Caco-2 (cell line): ENCODE measurements at regions not wholly inside any gene's neighbourhood (a gene's known extent, or its start where the extent isn't known, plus 50 kb on each side); places are given as distances from the start of the nearest gene placed in this dataset.
"Not testable (repeated sequence)": the region's sequence is repeated elsewhere in the genome, so short reads cannot be mapped to it uniquely, and the experiment has no call there.

Source experiments
- BruUV-seq: library from RNA; stranded (reverse); fragments of 400-500 nt; replicated peaks from 2 replicates; lab custom pipeline; 2021; lab: Mats Ljungman, UMichigan
- CTCF ChIA-PET: fragments of 300-600 bp; sonication (Branson Sonifier 250); formaldehyde crosslinking; loops from one replicate; lab custom pipeline; 2022; ENCODE audit warnings: antibody characterized with exemption; lab: Charles Lee
- POLR2A ChIA-PET: fragments of 300-600 bp; sonication (Branson Sonifier 250); formaldehyde crosslinking; loops from one replicate; lab custom pipeline; 2022; ENCODE audit warnings: antibody characterized with exemption; lab: Charles Lee
- DNase-seq, 2 experiments: peaks; one replicate each; pipeline versions ENCODE4 v3.0.0 to v3.0.0-alpha.2; 2020 to 2022
- H3K27me3 ChIP-seq: replicated peaks from 2 replicates; pipeline ENCODE4 v1.6.0; 2011; ENCODE audit warnings: low read length; ENCODE audit not compliant: control insufficient read depth, insufficient read depth
- H3K36me3 ChIP-seq: 2 replicates; pipeline ENCODE4 v1.5.1; 2011; ENCODE audit warnings: low read length; ENCODE audit not compliant: control insufficient read depth, insufficient read depth
- H3K4me1 ChIP-seq: fragments of 250-450 bp; sonication (Bioruptor Pico); 2 replicates; pipeline ENCODE4 v1.5.1; 2020; ENCODE audit warnings: mild to moderate bottlenecking
- H3K4me3 ChIP-seq: 2 replicates; pipeline ENCODE4 v1.5.1; 2011; ENCODE audit warnings: low read depth, mild to moderate bottlenecking, control low read depth, low read length
- H3K9me3 ChIP-seq: fragments of 250-450 bp; sonication (Bioruptor Pico); 2 replicates; pipeline ENCODE4 v1.5.1; 2020; ENCODE audit warnings: mild to moderate bottlenecking, moderate library complexity
- H3K27ac Mint-ChIP-seq: one replicate; pipeline ENCODE4 v1.8.0; 2022; ENCODE audit warnings: mixed read lengths; ENCODE audit not compliant: unreplicated experiment
- H3K27me3 Mint-ChIP-seq: one replicate; pipeline ENCODE4 v1.8.0; 2022; ENCODE audit warnings: mixed read lengths; ENCODE audit not compliant: insufficient read depth, unreplicated experiment
- H3K36me3 Mint-ChIP-seq: one replicate; pipeline ENCODE4 v1.8.0; 2022; ENCODE audit warnings: mild to moderate bottlenecking, mixed read lengths; ENCODE audit not compliant: insufficient read depth, unreplicated experiment
- H3K4me1 Mint-ChIP-seq: one replicate; pipeline ENCODE4 v1.8.0; 2022; ENCODE audit warnings: low read depth, mixed read lengths; ENCODE audit not compliant: unreplicated experiment
- H3K4me3 Mint-ChIP-seq: one replicate; pipeline ENCODE4 v1.8.0; 2022; ENCODE audit warnings: mild to moderate bottlenecking, moderate library complexity, mixed read lengths; ENCODE audit not compliant: unreplicated experiment
- H3K9me3 Mint-ChIP-seq: one replicate; pipeline ENCODE4 v1.8.0; 2022; ENCODE audit warnings: mixed read lengths; ENCODE audit not compliant: unreplicated experiment
- intact Hi-C: fragments of 100-400 bp; cut with micrococcal nuclease; formaldehyde crosslinking; loops from one replicate; pipeline ENCODE4 v1.10.0; 2022; ENCODE audit not compliant: unreplicated experiment
- TF ChIP-seq, protein P1 (sequence below), 2 experiments: fragments of 200-600 bp in 1 of 2; IDR thresholded peaks; 1 replicate in 1 of 2; 2 replicates in 1 of 2; pipeline versions ENCODE4 v1.5.1 to v1.8.0; 2011 to 2022; ENCODE audit warnings: antibody characterized with exemption in 1 of 2, control low read depth in 1 of 2, inconsistent platforms in 1 of 2, low read depth in 1 of 2, low read length in 1 of 2, mild to moderate bottlenecking in 1 of 2, moderate library complexity in 1 of 2; ENCODE audit not compliant: insufficient read depth in 1 of 2, severe bottlenecking in 1 of 2, unreplicated experiment in 1 of 2

DNA sequence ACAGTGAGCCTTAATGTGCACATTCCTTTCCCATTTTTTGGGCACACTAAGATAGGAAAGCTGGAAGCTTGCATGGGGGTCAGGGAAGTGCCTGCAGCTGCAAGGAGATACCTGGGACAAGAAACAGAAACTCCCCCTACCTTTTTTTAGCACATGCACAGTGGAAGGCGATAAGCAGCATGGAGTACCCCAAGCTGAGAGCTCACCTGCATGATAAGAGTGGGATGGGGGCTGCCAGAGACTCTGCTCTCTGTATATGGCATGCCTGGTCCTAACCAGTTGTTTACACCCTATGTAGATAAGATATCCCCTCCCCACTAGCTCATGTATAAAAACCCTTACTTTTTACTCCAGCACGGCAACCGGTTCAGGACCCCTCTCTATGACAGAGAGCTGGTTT is 135.9 kb downstream of the TENT5D start:
- Histone ChIP-seq H3K9me3 (no peaks in the 10 kb centered on the region), H3K27me3 (no peaks in the 10 kb centered on the region), H3K4me3 (no peak overlapping the region), H3K4me1 (no peaks in the 10 kb centered on the region), H3K36me3 (no peaks in the 10 kb centered on the region)
- Mint-ChIP-seq H3K27me3 (no peaks in the 10 kb centered on the region), H3K36me3 (no peaks in the 10 kb centered on the region), H3K4me1 (no peaks in the 10 kb centered on the region), H3K9me3 (no peaks in the 10 kb centered on the region), H3K4me3 (no peak overlapping the region), H3K27ac (no peak overlapping the region)
- DNase-seq = no peak
- ChIA-PET CTCF (no interaction called here), POLR2A (no interaction called here)
- intact Hi-C loops = no loop called here
- no TSS peak for BruUV-seq
- TF ChIP-seq, protein P1, sequence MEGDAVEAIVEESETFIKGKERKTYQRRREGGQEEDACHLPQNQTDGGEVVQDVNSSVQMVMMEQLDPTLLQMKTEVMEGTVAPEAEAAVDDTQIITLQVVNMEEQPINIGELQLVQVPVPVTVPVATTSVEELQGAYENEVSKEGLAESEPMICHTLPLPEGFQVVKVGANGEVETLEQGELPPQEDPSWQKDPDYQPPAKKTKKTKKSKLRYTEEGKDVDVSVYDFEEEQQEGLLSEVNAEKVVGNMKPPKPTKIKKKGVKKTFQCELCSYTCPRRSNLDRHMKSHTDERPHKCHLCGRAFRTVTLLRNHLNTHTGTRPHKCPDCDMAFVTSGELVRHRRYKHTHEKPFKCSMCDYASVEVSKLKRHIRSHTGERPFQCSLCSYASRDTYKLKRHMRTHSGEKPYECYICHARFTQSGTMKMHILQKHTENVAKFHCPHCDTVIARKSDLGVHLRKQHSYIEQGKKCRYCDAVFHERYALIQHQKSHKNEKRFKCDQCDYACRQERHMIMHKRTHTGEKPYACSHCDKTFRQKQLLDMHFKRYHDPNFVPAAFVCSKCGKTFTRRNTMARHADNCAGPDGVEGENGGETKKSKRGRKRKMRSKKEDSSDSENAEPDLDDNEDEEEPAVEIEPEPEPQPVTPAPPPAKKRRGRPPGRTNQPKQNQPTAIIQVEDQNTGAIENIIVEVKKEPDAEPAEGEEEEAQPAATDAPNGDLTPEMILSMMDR (IDR thresholded peaks at IDR 0.05; ENCODE audit: insufficient read depth in 1 of 2, low read depth in 1 of 2, low read length in 1 of 2, severe bottlenecking in 1 of 2, unreplicated experiment in 1 of 2) = no peak

DNA sequence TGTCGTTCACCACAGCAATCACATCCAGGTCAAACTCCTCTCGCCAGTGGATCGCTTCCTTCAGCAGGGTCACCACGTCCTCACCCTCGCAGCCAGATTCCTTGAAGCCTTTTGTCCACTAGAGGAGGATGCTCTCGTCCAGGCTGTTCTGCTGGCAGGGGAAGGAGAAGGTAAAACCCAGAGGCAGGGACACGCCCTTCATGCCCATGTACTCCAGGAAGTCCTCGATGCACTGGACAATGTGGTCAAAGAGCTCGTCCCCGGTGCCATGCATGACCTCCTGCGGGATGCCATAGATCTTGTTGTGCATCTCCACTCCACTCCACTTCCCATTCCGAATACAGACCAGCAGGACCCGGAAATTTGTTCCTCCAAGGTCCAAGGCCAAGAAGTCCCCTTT is 152.4 kb downstream of the TENT5D start:
- Mint-ChIP-seq H3K4me3 (no peak overlapping the region), H3K4me1 (no peaks in the 10 kb centered on the region), H3K9me3 (no peaks in the 10 kb centered on the region), H3K27ac (no peak overlapping the region), H3K36me3 (no peaks in the 10 kb centered on the region), H3K27me3 (no peaks in the 10 kb centered on the region)
- DNase-seq = no peak
- Histone ChIP-seq H3K4me1 (no peaks in the 10 kb centered on the region), H3K36me3 (no peaks in the 10 kb centered on the region), H3K27me3 (no peaks in the 10 kb centered on the region), H3K9me3 (no peaks in the 10 kb centered on the region), H3K4me3 (no peak overlapping the region)
- ChIA-PET CTCF (no interaction called here), POLR2A (no interaction called here)
- TF ChIP-seq, protein P1 (IDR thresholded peaks at IDR 0.05; ENCODE audit: insufficient read depth in 1 of 2, low read depth in 1 of 2, low read length in 1 of 2, severe bottlenecking in 1 of 2, unreplicated experiment in 1 of 2) = no peak
- BruUV-seq = no TSS peak
- intact Hi-C loops = no loop called here

DNA sequence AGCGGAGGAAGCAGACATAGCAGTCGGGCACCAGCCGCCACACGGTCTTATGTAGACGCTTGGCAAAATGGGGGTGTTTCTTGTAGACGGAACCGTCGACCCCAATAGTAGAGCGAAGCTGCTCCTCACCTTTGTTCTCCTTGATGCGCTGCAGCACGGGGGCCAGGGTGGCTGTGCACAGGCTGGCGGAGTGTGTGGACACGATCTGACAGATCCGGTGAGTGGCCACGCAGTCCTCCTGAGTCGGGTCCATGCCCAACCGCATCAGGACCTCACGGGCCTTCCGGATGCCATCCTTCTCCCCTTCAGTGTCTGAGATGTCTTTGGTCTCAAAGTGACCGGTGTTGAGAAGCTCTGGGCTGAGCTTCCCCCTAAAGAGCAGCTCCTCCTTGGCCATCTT is 153.0 kb downstream of the TENT5D start:
- CTCF ChIA-PET = no interaction called here
- Mint-ChIP-seq H3K27me3 (no peaks in the 10 kb centered on the region), H3K9me3 (no peaks in the 10 kb centered on the region), H3K4me1 (no peaks in the 10 kb centered on the region), H3K27ac (no peak overlapping the region), H3K4me3 (no peak overlapping the region), H3K36me3 (no peaks in the 10 kb centered on the region)
- no TSS peak for BruUV-seq
- POLR2A ChIA-PET = no interaction called here
- no peak overlapping the region for H3K4me3 ChIP-seq
- no peaks in the 10 kb centered on the region for H3K27me3 ChIP-seq
- H3K9me3 ChIP-seq = no peaks in the 10 kb centered on the region
- intact Hi-C loops = no loop called here
- no peaks in the 10 kb centered on the region for H3K36me3 ChIP-seq
- DNase-seq = no peak
- TF ChIP-seq, protein P1 (IDR thresholded peaks at IDR 0.05; ENCODE audit: insufficient read depth in 1 of 2, low read depth in 1 of 2, low read length in 1 of 2, severe bottlenecking in 1 of 2, unreplicated experiment in 1 of 2) = no peak
- H3K4me1 ChIP-seq = no peaks in the 10 kb centered on the region

DNA sequence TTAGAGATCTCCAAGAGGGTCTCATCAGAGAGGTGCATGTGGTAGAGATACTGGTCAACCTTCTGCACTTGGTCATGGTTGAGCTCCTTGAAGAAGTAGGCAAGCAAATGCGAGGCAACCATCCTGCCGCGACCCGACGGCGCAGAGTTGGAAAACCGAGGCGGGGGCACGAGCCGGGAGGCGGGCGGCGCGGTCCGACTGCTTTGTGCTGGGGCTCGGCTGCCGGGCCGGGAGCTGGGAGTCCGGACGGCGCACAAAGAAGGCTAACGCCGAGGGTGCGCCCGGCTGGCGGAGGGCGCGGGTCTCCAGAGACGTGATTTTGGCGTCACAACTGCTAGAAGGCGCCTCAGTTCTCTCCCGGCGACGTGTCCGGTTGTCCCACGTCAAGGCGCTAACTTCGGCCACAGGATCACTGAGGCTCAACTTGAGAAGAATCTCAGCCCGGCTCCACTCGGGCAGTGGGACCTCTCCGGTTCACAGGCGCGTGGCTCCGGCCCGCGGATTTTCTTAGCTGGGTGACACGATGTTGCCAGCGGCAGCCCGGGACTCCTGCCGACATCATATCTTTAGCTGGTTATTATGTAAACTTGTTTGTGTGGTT is 154.3 kb downstream of the TENT5D start:
- POLR2A ChIA-PET, H3K9me3 Mint-ChIP-seq, DNase-seq, H3K4me3 Mint-ChIP-seq, H3K27me3 Mint-ChIP-seq, H3K36me3 Mint-ChIP-seq, H3K4me1 Mint-ChIP-seq, H3K9me3 ChIP-seq, H3K4me3 ChIP-seq, H3K27ac Mint-ChIP-seq, H3K36me3 ChIP-seq, H3K27me3 ChIP-seq, H3K4me1 ChIP-seq, CTCF ChIA-PET, BruUV-seq: not testable (repeated sequence)
- intact Hi-C loops = loop anchor here (5.0 kb wide), 2 partner anchors 142 to 337 kb away; no protein-coding TSS in a partner anchor
